Stimulated activated CD8-positive, alpha-beta memory T cell treated with anti-CD3 and anti-CD28 coated beads, Interleukin-12 subunit alpha, Interleukin-12 subunit beta, amount 100 ng/mL, for 24 hours (primary cell): ENCODE measurements at regions not wholly inside any gene's neighbourhood (a gene's known extent, or its start where the extent isn't known, plus 50 kb on each side); places are given as distances from the start of the nearest gene placed in this dataset.

Experiments used
- DNase-seq: peaks from one replicate; pipeline ENCODE4 v3.0.0-alpha.2; 2020; ENCODE audit errors: extremely low read depth

DNA sequence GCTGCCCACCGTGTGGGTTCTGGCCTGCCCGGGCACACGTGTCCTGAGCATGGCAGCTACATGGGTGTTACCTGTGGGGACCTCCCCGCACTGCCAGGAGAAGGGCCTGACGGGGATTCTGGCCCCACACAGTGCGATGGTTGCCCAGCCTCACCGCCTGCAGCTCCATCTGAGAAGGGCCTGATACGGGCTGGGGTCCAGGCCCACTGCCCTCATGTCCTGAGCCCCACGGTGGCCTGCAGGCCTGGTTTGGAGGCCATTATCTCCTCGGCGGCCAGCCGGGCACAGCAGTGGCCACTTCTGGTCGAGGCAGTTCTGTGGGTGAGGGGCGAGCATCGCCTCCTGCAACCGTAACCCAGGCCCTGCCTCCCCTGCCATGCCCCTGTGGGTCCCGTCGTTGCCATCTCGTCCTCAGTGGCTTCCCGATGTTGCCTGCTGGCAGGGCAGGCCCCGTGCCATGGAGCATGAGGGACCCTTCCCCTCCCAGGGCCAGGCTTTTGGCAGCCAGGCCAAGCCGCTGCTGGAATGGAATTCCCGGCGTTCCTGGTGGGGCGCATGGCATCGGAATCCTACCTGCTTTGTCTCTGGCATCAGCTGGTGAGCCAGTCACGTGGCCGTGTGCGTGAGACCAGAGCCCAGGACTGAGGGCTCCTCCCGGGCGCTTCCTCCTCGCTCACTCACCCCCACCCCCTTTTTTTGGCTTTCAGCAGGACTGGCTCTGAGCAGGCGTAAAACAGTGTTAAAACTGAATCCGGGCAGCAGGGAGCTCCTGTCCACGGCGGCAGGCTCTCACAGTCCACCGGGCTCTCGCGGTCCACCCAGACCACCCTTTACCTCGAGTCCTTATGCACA lies 71.9 kb upstream of the PPARA start:
- DNase-seq, result no peak

DNA sequence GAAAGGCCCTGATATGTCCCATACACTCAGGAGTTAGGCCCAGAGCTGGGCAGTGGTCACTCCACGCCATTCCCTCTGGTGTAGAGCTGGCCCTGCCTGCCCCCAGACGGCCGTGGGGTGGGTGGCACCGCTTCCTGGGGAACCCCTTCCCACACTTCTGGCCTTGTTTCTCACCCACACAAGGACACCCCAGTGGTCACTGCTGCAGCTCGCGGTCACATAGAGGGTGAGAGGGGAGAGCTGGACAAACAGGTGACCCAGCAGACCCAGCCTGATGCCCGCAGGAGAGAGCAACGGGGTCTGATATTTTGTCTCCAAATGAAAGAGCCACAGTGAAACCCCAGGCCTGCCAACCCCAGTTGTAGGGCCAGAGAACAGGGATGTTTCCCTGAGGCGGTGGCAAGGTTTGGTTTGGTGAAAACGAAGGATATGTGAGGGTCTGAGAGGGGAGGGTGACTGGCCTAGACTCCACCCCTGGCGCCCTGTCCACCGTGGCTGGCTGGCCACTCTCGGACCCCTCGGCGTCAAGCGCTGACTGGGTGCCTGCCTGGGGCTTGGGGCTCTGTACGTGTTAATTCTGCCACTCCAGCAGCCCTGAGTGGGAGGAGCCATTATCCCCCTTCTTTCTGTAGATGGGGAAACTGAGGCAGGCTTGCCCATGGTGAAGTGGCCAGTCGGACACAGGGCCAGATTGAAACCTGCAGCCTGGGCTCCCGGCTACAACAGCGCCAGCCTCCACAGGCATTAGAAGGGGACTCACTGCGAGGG lies 71.0 kb upstream of the PPARA start:
- DNase-seq, result no peak

DNA sequence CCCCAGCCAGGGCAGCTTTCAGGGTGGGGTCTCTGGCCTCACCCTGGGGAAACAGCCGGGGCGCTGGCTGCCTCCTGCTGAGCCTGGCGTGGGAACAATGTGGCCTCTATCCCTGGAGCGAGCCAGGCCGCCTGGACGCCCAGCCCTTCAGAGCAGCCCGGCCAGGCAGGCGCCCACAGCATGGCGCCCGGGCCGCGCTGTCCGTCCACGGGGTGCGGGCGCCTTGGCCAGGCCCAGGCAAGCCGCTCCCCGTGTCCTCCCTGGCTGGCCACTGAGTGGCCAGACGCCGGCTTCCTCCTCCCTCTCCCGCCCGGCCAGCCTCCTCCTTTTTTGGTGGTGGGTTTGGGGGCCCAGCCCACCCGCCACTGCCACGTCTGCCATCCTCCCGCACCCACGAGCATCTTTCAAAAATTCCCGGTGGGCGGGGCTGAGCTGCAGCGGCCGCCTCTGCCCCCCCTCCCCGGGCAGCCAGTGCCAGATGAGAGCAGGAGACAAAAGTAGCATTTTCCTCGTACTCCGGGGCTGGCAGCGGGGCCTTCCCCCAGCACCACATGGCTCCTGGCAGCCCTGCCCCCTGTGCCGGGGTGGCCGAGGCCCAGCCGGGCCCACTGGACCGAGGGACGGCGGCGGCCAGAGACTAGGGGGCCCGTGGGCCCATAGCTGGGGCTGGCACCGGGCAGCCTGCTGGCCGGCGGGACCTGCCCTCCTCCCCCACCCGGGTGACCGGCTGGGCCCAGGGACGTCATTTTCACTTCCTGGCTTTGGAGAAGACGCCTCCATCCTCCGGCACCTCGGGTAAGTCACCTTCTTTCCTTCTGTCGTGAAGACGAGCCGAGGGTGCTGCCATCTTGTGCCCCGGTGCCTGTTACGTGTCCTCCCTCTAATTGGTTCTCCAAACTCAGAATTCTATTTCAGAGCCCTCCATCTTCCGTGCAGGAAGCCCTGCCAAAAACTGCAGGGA lies 70.2 kb upstream of the PPARA start:
- DNase-seq, result no peak

DNA sequence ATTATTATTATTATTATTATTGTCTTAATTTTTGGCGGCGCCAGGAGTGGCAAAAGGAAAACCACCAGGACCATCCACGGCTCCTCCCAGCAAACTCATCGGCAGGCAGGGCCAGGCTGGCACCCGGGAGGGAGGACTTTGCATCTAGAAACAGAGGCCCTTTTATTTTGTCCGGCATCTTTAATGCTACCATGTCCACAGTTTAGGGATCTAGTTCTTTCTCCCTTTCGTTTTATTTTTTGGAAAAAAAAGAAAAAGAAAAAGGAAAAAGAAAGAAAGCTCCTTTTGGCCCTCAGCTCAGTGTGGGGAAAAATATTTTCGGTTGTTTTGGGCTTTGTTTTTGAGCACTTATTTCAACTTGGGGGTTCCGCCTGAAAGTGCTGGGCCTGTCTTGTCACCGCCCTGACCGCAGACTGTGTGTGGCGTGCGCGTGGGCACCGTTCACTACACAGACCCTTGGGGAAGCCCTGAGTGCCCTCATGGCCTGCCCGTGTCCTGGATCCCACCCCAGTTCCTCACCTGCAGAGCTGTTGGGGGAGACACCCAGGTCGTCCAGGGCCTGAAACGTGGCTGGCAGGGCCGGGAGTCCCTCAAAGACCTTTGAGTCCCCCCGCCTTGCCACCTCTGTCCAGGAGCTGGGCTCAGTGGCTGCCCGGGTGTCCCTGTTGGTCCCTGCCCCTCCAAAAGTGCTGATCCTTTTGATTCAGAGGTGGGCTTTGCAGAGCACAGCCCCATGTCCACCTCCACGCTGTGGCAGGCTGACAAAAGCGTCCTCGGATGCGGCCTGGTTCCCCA lies 69.1 kb upstream of the PPARA start:
- no peak for DNase-seq

DNA sequence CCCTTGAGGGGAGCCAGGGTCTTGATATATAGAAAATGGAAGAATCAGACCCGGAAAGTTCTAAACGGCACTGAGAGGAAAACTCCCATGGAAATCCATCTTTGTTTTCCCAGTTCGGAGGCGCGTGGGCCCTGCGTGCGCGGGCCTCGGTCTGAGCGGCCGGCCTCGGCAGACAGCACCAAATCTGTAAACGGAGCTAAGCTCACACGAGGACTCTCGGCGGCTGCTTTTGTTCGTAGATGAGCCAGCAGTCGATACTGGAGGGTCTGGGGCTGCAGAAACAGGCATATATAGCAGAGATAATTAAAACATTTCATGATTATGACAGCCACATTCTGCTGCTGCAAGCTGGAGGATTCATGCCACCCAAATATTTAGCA lies 68.5 kb upstream of the PPARA start:
- DNase-seq, result no peak

DNA sequence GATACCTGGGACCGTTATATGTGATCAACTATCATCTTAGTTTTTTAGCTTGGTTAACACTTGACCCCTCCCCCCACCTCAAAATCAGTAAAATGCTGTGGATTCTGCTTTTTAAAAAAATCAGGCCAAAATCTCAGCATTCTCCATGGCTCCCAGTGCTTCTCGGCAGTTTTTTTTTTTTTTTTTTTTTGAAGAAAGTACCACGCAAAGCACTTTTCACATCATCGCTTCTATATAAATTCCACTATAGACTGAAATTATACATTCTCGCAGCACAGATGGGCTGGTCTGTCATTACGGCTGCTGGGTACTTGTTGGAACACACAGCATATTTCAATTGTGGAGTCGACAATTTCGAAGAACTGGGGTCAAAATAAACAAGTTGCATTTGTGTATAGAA lies 67.7 kb upstream of the PPARA start:
- DNase-seq, result no peak

DNA sequence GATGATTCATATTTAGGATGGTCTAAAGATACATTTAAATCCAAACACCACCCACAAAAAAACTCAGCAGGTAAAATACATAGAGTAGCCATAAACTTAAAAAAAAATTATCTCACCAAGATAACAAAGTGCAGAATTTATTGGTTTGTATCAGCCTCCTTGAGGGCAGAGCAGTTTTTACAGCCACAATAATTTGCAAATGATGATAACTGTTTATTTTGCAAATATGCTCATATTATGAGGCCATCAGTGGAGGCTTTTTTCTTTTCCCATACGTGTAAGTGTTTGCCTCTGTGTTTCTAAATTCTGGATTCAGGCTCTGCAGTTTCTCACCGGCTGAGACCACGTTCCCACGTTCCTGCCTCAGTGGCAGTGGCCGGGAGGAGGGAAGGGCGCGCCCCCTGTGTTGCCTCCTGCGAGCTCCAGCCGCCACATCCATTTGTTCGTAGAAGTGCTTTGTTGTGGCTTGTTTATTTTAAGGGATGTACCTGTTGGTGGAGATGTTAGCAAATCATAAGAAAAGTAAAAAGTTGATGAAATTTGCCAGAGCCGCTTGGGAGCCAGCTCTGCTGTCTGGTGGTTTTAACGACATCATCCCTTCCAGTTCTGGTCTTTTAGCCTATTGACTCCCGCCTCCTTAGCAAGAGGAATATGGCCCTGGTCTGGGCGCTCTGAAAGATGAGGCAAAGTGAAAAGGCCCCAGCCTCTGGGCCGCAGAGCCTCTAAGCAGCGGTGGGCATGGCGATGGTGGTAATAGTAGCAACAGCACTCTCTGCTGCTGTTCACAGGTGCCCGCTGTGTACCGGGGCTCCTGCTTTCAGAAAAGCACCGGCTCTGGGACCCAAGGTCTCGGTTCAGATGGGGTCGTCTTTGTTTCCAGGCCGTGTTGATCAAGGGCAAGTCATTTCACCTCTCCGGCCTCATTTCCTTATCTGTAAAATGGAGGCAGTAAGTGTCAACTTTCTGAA lies 66.7 kb upstream of the PPARA start:
- no peak for DNase-seq

DNA sequence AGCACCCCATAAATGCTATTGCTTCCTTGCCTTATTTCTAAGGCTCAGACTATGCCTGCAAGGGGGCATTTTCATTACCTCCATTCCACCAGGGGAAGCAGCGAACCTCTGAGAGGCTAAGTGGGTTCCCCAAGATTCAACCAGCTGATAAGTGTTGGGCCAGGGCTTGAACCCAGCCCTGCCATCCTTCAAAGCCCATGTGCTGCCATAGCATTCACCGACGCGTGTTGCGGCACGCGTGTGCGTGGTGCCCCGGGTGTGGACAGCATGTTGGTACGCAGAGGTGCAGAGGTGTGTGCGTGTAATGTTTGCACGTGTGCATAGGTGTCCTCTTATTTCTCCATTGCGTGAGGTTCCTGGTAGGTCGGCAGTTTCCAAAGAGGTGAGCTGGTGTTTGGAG lies 66.0 kb upstream of the PPARA start:
- DNase-seq, result no peak

DNA sequence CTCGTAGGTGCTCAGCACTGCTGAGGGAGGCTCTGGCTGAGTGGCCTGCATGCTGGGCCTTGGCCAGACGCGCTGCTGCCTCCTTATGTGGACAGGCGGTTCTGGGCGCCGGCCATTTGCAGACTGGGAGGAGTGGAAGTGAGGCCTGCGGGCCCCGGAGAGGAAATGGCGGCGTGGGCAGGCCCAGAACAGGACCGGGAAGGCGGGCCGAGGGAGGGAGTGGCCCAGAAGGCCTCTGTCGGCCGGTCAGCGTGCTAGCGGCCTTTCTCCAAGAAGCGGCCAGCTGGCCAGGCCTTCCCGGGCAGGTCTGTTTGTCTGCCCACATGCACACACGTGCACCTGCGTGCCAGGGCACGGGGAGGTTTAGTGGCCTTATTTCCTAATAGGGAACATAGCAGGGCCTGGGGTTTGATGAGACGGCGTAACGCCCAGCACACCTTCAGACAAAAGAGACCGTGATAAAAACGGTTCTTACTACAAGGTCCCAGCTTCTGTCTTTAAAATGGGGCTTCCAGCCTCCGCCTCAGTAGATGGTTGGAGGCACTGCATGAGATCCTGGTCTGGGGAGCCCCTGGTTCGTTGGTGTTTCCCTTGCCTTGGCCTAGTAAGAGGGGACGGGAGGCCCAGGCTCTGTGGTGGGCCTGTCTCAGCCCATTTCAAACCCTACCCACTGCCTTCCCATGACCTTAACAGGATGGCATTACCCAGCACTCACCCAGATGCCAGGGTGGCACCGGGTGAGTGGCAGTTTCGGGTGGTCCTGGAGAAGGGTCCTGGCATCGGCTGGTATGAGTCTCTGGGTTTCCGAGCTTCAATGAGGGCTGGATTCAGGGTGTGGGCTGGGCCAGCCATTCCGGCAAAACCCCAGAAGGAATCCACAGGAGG lies 65.1 kb upstream of the PPARA start:
- DNase-seq, result no peak

DNA sequence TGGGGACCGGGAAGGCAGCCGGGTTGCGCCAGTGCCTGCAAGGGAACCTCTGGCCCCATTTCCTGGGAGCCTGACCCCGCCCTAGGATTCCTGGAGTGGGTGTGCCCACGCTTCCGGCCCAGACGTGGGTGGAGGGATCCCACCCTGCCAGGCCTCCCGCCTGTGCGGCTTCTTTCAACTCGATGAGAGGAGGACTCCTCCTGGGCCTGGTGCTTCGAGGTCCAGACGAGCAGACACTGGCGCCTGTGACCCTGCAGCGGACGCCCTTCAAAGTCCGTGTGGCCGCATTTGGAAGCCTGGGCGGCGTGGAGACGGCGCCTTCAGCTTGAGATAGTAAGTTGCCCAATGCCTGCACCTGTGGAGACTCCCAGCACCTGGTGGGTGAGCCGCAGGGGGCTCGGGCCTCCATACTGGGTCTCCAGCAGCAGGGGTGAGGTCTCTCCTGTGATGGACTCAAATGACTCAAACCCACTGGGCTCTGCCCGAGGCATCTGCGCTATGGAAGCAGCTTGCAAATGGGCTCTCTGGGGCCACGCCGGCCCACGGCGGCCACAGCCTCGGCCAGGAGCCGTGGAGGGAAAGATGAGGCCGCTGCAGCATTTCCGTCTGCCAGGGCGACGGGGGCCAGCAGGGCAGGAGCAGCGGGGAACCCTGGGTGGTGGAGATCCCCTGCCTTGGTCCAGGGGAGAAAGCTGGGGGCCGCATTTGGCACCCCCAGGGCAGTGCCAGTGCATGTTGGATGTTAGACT lies 64.3 kb upstream of the PPARA start:
- DNase-seq, result no peak

DNA sequence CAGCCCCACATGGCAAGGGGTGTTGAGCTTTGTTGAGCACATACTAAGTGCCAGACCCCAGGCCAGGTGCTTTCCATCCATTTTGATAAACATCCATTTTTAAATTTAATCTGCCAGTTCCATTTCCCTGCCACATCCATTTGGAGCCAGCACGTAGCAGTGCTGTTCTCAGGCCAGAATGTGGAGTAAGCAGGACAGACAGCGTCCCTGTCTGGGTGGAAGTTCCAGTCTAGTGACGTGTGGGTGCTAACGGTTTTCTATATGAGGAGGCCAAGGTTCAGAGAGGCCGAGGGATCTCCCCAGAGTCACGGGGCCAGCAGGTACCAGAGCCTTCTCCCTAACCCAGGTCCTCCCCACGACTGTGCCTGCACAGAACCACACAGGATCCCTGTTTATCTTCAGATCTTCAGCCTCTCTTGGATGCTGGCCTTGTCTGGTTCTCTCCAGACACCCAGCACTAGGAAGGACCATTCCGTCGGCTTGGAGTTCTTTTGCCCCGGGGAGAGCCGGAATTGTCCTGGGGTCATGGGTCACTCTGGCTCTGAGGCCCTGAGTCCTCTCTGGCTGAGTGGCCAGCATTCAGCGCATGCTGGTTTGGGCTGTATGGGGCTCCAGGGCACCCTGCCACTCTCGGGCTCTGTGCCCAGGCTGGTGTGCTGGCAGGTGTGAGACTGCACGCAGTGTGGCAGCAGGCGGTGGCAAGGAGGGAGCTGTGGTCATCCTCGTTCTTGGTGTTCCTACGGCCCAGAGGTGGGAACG lies 63.6 kb upstream of the PPARA start:
- DNase-seq, result no peak

DNA sequence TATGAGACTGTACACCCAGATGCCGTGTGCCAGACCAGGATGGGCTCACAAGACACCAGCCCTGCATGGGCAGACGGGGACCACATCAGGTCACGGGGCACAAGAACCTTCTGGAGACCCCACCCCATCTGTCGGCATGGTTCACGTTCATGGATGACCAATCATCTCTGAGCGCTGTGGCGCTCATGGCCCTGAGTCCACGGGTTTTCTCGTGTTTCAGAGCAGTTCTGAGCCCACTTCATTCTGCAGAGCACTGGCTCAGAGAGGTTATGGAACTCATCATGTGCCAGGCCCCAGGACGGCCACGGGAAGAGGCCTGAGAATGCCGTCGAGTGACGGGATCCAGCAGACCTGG lies 63.0 kb upstream of the PPARA start:
- no peak for DNase-seq

DNA sequence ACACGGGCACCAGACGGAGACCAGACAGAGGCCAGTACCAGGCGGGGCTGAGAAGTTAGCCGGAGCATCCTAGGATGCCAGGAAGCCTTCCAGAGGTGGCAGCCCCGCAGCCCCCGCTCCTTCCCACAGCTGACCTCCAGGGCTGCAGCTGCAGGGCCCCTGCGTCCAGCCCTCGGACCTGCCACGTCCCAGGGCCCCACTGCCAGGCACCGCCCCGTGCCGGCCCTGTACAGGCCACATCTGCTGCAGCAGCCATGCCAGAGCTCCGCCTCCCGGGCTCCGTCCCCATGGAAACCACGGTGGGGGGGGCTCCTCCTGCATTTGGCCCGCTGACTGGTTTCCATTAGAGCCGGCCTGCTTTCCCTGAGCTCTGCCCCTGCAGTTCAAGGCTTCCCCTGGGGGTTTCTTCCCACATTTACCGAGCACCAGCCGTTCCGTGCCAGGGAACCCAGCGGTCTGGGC lies 62.5 kb upstream of the PPARA start:
- DNase-seq, result no peak

DNA sequence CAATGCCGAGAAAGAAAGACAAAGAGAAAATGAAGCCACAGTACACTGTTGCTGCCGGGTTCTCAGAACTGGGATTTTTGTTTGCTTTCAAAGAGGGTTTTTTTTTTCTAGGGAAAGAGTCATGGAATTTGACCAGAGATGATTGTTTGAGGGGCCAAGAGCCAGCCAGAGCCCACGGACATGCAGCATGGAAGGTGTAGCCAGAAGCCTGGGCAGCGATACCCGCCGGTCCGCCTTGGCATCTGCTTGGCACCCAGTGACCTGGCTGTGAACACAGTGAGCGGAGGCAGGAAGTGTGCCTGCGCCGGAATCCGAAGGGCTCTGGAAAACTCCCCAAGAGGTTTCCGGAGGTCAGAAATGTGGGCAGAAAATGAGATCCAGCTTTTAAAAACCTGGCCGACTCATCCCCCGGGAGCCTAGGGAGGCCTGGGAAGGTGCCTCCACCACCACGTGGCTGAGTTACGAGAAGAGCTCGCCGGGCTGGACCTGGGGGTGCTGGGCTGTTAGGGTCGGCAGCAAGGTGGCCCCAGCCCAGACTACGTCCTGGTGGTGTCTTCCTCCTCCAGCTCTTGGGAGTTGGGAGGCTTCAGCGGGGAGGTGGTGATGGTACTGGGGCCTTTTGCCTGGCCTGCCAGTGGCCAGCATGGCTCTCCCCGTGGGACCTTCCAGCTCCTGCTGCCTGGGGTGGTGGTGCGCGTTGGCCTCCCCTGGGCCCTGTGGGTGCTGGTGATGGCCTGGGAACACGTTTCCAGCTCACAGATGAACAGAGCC lies 61.6 kb upstream of the PPARA start:
- DNase-seq, result no peak

DNA sequence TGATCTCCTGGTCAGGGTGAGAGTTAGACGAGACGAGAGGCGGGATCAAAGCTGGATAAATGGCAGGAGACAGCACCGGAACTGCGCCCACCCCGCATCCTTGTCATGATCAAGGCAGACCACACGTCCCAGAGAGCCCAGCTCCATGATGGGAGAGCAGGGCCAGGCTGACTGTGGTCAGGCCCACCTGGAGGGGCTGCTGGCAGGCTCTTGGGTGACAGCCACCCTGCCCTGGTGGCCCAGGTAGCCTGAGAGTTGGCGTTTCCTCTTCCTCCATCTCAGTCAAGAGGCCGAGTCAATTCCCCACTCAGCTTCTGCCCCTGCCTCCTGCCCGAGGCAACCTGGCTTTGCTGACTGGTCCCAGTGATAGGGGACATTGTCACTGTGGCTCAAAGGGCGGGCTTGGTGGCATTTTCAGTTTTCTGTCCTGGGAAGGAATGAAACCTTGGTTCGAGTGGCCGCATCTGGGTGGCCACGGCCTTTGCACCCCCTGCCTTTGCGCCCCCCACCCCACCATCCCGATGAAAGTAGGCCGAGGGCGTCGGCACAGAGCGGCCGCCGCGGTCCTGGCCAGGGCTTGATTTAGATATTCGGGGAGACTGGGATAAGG lies 60.8 kb upstream of the PPARA start:
- no peak for DNase-seq

DNA sequence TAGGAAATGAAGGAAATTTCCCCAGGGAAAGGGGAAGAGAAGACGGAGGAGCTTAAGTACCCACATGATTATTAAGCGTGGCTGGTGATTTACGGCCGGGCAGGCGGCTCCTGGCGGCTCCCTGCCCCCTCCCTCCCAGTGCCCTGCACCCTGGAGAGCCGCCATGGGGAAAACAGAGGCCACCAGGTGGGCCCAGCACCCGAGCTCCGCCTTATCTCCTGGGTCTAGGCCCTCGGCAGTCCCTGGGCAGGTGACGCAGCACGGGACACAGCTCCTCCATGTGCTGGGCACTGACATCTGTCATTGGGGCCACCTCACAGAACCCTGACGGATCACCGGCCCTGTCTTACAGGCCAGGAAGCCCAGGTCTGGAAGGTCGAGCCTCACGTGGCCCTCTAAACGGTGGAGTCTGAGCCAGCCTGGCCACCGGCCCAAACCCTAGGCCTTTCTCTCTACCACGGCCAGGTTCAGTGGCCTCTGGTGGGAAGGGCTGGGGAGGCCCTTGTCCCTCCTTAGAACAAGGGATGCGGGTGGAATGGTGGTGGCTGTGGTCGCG lies 60.2 kb upstream of the PPARA start:
- DNase-seq, result no peak
